GM10266 (cell line): ENCODE measurements at regions not wholly inside any gene's neighbourhood (a gene's known extent, or its start where the extent isn't known, plus 50 kb on each side); places are given as distances from the start of the nearest gene placed in this dataset.

Experiments used
- DNase-seq: peaks from one replicate; pipeline ENCODE4 v3.0.0; 2012; ENCODE audit errors: extremely low spot score
- TF ChIP-seq, protein P1 (sequence below): IDR thresholded peaks from 2 replicates; pipeline ENCODE4 v1.5.1; 2012; ENCODE audit warnings: mild to moderate bottlenecking, low read depth; ENCODE audit not compliant: control insufficient read depth, insufficient read depth; ENCODE audit errors: missing control alignments

- no peak for DNase-seq
- TF ChIP-seq, protein P1, sequence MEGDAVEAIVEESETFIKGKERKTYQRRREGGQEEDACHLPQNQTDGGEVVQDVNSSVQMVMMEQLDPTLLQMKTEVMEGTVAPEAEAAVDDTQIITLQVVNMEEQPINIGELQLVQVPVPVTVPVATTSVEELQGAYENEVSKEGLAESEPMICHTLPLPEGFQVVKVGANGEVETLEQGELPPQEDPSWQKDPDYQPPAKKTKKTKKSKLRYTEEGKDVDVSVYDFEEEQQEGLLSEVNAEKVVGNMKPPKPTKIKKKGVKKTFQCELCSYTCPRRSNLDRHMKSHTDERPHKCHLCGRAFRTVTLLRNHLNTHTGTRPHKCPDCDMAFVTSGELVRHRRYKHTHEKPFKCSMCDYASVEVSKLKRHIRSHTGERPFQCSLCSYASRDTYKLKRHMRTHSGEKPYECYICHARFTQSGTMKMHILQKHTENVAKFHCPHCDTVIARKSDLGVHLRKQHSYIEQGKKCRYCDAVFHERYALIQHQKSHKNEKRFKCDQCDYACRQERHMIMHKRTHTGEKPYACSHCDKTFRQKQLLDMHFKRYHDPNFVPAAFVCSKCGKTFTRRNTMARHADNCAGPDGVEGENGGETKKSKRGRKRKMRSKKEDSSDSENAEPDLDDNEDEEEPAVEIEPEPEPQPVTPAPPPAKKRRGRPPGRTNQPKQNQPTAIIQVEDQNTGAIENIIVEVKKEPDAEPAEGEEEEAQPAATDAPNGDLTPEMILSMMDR = no peak
Observed at GRCh38 chr10:83952314-83952713, 187.0 kb upstream of the GHITM start.

- no peak for DNase-seq
- TF ChIP-seq, protein P1 = no peak
Observed at GRCh38 chr10:83953589-83953988, 185.7 kb upstream of the GHITM start.

DNA sequence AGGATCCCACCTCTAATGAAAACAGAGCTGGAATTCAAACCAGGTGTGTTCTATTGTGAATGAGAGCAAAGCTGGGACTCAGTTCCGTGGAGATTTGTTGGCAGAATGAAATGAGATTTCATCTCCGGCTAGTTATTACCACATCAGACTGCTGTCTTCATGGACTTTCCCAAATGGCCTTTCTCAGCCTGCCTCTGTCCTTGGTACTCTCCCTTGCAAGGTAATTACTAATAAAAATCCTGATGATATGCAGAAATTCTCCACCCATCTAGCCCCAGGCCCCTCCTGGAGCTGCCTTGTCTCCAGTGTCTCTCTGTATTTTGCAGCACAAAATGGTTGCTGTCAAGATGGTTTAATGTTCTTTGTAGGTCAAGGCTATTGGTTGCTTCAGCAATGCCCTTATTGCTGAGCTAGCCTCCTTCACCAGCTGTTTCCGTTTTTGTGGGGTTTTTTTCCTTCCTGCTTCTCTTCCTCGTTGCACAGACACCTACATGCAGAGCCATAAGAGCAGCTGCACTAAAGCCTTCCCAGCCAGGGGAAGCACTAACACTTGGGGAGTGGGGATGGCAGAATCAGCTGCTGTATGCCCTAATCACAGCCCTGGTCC is 185.0 kb upstream of the GHITM start:
- DNase-seq = no peak

GRCh38 chr10:83955406-83955805 is 183.9 kb upstream of the GHITM start:
- DNase-seq = no peak
- TF ChIP-seq, protein P1 = no peak

More for the DNA sequence above, 185.0 kb upstream of the GHITM start:
- TF ChIP-seq, protein P1 = no peak

DNA sequence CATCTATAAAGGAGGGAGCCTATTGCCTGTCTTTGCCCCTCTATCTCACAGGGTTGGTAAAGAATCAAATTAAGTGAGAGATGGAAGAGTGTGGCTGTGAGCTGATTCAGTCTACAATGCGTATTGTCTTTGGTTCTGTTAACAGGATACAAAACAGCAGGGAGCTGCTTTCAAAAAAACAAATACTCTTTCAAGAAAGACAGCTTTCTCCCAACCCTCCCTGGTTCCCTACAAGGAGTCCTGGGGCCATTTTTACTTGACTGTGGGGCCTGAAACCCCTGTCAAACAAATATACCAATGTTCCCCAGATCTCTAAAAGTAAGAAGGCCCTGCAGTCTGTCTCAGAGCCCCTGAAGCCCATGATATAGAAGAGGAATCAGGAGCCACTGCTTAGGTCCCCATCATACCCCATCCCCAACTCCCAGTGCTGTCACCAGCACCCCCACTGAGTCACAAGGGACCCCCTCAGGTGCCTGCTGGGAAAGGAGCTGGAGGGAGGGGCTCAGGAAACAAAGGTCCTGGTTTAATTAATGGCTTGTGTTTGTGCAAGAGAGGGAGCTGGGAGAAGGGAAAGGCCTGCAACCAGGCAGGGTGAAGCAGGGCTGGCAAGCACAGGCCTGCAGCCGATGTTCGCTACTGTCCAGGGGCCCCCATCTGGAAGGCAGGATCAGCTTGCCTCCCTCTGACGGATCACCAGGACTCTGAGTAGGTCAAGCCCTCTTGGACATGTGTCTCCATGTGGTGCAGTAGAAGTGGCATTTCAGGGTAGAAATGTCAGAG is 182.0 kb upstream of the GHITM start:
- TF ChIP-seq, protein P1 = no peak

DNA sequence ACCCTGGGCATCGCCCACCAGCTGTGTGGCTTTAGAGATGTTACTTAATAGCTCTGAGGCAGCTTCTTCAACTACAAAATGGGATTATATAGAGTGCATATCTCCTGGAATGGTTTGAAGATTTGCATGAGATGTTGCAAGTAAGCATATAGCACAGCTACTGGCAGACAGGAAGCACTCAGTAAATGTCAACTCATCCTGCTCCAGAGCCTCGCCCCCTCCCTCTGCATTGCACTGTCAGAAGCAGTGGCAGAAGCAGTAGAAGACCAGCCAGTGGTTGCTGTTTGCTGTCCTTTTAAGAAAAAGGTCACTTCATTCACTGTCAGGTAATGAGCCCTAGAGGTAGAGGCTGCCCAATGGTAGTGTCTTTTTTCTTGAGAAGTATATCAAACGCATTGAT is 180.0 kb upstream of the GHITM start:
- no peak for DNase-seq
- TF ChIP-seq, protein P1 = no peak

More for the DNA sequence above, 182.0 kb upstream of the GHITM start:
- no peak for DNase-seq

- TF ChIP-seq, protein P1 = no peak
- no peak for DNase-seq
Observed at GRCh38 chr10:83960125-83960524, 179.2 kb upstream of the GHITM start.
